SK-N-MC (cell line): ENCODE measurements at regions not wholly inside any gene's neighbourhood (a gene's known extent, or its start where the extent isn't known, plus 50 kb on each side); places are given as distances from the start of the nearest gene placed in this dataset.

Experiments
- DNase-seq: peaks from one replicate; pipeline ENCODE4 v3.0.0-alpha.2; 2011; ENCODE audit warnings: low read depth, low spot score
- H3K27ac ChIP-seq: fragments of 200-600 bp; sonication (generic); 2 replicates; pipeline ENCODE4 v1.5.1; 2016; ENCODE audit warnings: mixed run types
- H3K36me3 ChIP-seq: fragments of 200-600 bp; sonication (generic); 2 replicates; pipeline ENCODE4 v1.6.1; 2017; ENCODE audit warnings: antibody characterized with exemption, low read length, mixed read lengths; ENCODE audit not compliant: insufficient read depth
- H3K4me3 ChIP-seq: fragments of 200-600 bp; sonication (generic); 2 replicates; pipeline ENCODE4 v1.5.1; 2016
- H3K9ac ChIP-seq: fragments of 200-600 bp; sonication (generic); 2 replicates; pipeline ENCODE4 v1.8.0; 2017; ENCODE audit warnings: mixed run types, mixed read lengths; ENCODE audit not compliant: insufficient read length
- H3K9me3 ChIP-seq: fragments of 200-600 bp; sonication (generic); 2 replicates; pipeline ENCODE4 v1.6.1; 2017; ENCODE audit warnings: low read depth, mild to moderate bottlenecking, antibody characterized with exemption, low read length, moderate library complexity, mixed read lengths
- EZH2 ChIP-seq: fragments of 200-600 bp; sonication (generic); IDR thresholded peaks from one replicate; pipeline ENCODE4 v1.6.1; 2017; ENCODE audit warnings: antibody characterized with exemption
- FOXP2 ChIP-seq: optimal IDR thresholded peaks from 2 replicates; pipeline ENCODE3; 2011; ENCODE audit warnings: mild to moderate bottlenecking, moderate library complexity; ENCODE audit not compliant: insufficient read depth; ENCODE audit errors: extremely low read length, control extremely low read depth
- POLR2AphosphoS5 ChIP-seq: IDR thresholded peaks from 2 replicates; pipeline ENCODE4 v1.6.1; 2012; ENCODE audit warnings: mild to moderate bottlenecking, low read depth, low read length, borderline replicate concordance

DNA sequence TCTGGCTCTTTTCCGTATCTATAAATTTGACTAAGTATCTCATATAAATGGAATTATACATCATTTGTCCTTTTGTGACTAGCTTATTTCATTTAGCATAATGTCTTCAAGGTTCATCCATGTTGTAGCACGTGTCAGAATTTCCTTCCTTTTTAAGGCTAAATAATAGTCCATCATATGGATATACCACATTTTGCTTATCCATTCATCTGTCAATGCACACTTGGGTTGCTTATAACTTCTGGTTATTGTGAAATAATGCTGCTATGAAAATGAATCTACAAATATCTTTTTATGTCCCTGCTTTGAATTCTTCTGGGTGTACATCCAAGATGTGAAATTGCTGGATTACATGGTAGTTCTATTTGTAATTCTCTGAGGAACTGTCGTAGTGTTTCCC is 119.6 kb downstream of the RHOU start:
- TF ChIP-seq EZH2 (no peak), FOXP2 (no peak), POLR2AphosphoS5 (no peak)
- no peak for DNase-seq
- H3K27ac ChIP-seq: no peak overlapping the region
- no peaks in the 10 kb centered on the region for H3K9me3 ChIP-seq
- H3K36me3 ChIP-seq: no peaks in the 10 kb centered on the region
- no peak overlapping the region for H3K4me3 ChIP-seq
- H3K9ac ChIP-seq: no peak overlapping the region

GRCh38 chr1:228857611-228858010 is 122.3 kb downstream of the RHOU start:
- H3K9me3 ChIP-seq: no peaks in the 10 kb centered on the region
- H3K4me3 ChIP-seq: no peak overlapping the region
- TF ChIP-seq EZH2 (no peak), FOXP2 (no peak), POLR2AphosphoS5 (no peak)
- no peaks in the 10 kb centered on the region for H3K36me3 ChIP-seq
- no peak for DNase-seq
- no peak overlapping the region for H3K27ac ChIP-seq
- H3K9ac ChIP-seq: no peak overlapping the region

GRCh38 chr1:228860911-228861831 is 125.9 kb downstream of the RHOU start:
- no peak overlapping the region for H3K9ac ChIP-seq
- no peak for DNase-seq
- TF ChIP-seq FOXP2: no peak
- no peak for TF ChIP-seq POLR2AphosphoS5
- TF ChIP-seq EZH2: no peak
- no peaks in the 10 kb centered on the region for H3K9me3 ChIP-seq
- H3K36me3 ChIP-seq: no peaks in the 10 kb centered on the region
- no peak overlapping the region for H3K4me3 ChIP-seq
- no peak overlapping the region for H3K27ac ChIP-seq

GRCh38 chr1:228861832-228862180 is 126.5 kb downstream of the RHOU start:
- Histone ChIP-seq H3K9me3 (no peaks in the 10 kb centered on the region), H3K9ac (no peak overlapping the region), H3K36me3 (no peaks in the 10 kb centered on the region), H3K27ac (no peak overlapping the region), H3K4me3 (no peak overlapping the region)
- no peak for DNase-seq
- TF ChIP-seq EZH2: no peak
- no peak for TF ChIP-seq POLR2AphosphoS5
- TF ChIP-seq FOXP2: no peak

DNA sequence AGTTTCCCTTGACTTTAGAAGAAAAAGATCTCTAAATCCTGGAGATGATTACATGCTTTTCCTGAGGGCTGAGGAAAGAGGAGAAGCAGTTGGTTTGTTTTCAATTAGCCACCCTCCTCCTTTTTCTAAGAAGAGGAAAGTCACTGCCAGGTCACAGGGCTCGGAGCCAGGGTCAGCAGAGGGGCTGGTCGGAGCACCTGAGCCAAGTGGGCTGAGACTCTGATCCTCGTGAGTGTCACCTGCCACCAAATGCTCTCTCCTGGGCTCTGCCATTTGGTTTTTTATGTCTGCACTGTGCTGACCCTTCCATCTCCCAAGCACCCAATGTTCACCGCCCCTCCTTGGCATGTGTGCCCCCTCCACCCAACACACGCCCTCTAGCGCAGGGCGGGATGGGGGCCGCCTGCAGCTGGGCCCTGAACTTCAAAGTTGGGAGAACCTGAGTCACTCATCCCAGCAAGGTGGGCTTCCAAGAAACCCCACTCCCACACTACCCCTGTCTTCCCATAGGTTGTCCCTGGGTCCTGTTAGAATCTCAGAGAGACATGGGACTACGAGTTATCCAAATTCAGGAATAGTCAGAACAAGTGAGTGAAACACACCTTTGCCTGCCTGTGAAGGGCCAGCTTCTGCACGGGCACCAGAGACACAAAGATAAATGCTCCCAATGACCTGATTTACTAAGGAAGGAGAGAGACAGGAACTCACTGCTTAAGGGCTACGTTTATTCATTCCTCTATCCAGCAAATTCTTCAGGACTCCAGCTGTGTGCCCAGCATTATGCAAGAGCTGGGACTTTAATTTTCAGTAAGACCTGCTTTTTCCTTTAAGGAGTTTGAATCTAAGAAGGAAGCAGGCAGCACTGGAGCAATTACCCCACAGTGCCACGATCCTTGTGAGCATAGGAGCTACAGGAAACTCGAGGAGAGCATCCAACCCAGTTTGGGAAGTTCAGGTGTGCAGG is 127.5 kb downstream of the RHOU start:
- Histone ChIP-seq H3K27ac (no peak overlapping the region), H3K36me3 (no peaks in the 10 kb centered on the region), H3K9me3 (no peaks in the 10 kb centered on the region), H3K4me3 (no peak overlapping the region), H3K9ac (no peak overlapping the region)
- TF ChIP-seq EZH2 (no peak), POLR2AphosphoS5 (no peak), FOXP2 (no peak)
- DNase-seq: no peak

GRCh38 chr1:228863776-228864175 is 128.5 kb downstream of the RHOU start:
- Histone ChIP-seq H3K9ac (no peak overlapping the region), H3K4me3 (no peak overlapping the region), H3K36me3 (no peaks in the 10 kb centered on the region), H3K27ac (no peak overlapping the region), H3K9me3 (no peaks in the 10 kb centered on the region)
- DNase-seq: no peak
- no peak for TF ChIP-seq FOXP2
- TF ChIP-seq POLR2AphosphoS5: no peak
- no peak for TF ChIP-seq EZH2

DNA sequence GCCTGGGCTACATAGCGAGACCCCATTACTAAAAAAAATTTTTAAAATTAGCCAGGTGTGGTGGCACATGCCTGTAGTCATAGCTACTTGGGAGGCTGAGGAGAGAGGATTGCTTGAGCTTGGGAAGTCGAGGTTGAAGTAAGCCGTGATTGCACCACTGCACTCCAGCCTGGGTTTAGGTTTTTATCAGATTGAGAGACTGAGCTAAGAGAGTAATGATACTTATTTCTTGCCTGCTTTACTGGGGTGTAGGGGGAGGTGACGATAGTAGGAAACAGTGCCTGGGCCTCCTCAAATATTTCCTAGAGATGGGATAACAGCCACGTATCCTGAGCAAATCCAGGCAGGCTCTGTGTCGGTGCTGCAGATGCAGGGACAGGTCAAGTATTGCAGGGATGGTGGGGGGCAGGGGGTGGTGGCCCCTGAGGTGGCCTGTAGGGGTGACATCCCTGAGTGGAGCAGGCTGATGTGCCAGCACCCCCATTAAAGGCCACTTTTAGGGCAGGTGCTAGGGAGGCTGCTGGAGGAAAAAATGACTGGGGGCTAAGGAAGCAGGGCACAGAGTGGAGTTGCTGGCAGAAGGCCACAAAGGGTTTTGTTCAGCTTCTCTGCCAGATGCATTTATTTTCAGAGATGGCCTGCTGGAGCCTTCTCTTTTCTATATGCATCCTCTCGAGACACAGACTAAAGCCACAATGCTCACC is 130.5 kb downstream of the RHOU start:
- Histone ChIP-seq H3K36me3 (no peaks in the 10 kb centered on the region), H3K9me3 (no peaks in the 10 kb centered on the region), H3K9ac (no peak overlapping the region), H3K4me3 (no peak overlapping the region), H3K27ac (no peak overlapping the region)
- DNase-seq: no peak
- TF ChIP-seq POLR2AphosphoS5 (no peak), FOXP2 (no peak), EZH2 (no peak)

DNA sequence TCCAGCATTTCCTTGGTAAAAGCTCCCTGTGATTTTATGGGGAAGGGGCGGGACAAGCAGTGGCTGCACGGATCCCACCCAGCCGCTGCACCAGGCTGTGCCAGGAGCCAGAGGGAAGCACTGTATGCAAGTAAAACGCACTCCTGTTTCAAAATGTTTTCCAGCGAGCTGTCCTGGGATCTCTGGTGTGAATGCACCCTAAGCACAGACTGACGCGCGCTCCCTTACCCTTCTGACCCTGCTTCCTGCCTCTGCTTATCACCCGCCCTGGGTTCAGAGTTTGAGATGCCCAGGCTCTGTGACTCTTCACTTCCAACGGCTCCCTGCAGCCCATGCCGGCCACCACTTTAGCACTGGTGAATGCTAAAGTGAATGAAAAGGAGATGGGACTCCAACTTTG is 131.2 kb downstream of the RHOU start:
- no peak for DNase-seq
- TF ChIP-seq POLR2AphosphoS5 (no peak), FOXP2 (no peak), EZH2 (no peak)
- no peak overlapping the region for H3K9ac ChIP-seq
- H3K9me3 ChIP-seq: no peaks in the 10 kb centered on the region
- H3K36me3 ChIP-seq: no peaks in the 10 kb centered on the region
- H3K27ac ChIP-seq: no peak overlapping the region
- no peak overlapping the region for H3K4me3 ChIP-seq
